ENCODE measurements at regions not wholly inside any gene's neighbourhood (a gene's known extent, or its start where the extent isn't known, plus 50 kb on each side); places are given as distances from the start of the nearest gene placed in this dataset.
"Not testable (repeated sequence)": the region's sequence is repeated elsewhere in the genome, so short reads cannot be mapped to it uniquely, and the experiment has no call there.

DNA sequence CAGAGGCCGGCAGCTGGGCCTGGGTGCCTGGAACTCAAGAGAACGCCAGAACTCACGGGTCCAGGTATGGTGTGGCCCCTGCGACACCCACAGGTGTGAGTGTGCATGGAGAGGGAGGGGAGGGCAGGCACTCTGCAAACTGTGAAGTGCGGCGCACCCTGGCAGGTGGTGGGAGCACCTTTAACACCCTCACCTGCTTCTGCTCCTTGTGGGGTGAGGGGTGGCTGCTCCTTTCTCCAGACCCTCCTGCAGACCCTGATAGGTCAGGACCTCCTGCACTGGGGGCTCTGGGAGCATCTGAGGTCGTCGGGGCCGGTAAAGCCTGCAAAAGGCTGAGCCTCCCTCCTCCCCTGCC, 324.7 kb upstream of the SFSWAP start:
- Mint-ChIP-seq H3K9me3 (no peaks in the 10 kb centered on the region), H3K4me3 (no peak overlapping the region), H3K36me3 (no peaks in the 10 kb centered on the region), H3K27ac (no peak overlapping the region), H3K27me3 (peaks cover 9% of the 10 kb centered on the region), H3K4me1 (no peaks in the 10 kb centered on the region)
- DNase-seq (ENCODE audit: low spot score in 2 of 2) (no peak), ATAC-seq (ENCODE audit: low read depth) (no peak)

DNA sequence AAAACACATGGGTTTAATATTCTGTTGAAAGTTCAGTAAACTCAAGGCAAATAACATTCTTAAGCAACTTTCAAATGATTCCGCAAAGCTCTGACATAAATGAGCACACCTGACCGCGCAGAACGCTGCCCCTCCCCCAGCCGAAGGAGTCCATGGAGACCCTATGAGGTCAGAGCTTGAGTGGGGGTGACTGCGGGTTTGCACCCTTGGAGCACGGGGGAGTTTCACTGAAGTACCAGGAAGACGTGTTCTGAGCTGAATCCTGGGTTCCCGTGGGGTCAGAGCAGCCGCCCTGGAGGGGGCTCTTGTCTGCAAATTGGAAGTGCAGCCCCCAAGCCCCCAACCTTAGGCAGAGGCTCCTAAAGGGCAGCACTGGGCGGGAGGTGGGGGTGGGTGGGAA, 324.1 kb upstream of the SFSWAP start:
- H3K27ac Mint-ChIP-seq = no peak overlapping the region
- H3K4me3 Mint-ChIP-seq = no peak overlapping the region

DNA sequence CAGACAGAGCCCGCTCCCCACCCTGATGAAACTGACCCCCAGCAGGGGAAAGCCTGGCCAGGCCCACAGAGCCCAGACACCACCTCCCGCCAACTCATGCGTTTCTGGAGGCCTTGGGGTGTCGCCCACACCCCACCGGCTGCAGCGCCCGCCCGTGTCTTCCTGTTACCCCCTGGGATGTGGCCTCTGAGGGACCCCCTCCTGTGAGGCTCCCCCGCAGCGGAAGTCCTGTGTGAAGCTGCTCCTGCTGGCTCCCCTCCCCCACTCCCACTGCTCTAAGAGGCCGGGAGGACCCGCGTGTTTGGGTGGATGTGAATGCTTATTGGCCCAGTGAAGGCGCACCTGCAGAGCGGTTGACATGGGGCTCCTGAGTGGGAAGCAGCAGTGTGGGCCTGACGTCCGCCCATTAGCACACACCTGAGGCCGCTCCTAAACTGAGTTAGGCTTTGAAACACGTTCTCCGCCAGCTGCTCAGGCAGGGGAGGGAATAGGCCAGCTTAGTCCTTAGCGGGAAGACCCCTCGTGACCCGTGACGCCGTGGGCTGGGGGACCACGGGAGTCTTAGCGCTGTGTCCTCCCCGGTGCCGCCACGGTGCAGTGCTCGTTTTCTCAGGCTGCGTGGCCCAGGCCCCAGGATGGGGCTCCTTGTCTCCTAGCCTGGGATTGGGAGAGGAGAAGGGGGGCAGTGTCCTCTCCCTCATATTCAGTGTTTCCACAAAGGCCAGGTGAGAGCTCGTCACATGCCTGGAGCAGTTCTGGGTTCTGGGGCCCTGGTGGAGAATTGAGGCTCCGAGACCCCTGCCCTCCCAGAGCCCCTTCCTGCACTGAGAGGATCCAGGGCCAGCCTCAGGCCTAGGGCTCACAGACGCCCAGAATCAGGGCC, 323.4 kb upstream of the SFSWAP start:
- DNase-seq (ENCODE audit: low spot score in 2 of 2) (no peak), ATAC-seq (ENCODE audit: low read depth) (no peak)
- H3K27me3 Mint-ChIP-seq = peaks cover 9% of the 10 kb centered on the region
- H3K36me3 Mint-ChIP-seq = no peaks in the 10 kb centered on the region
- no peak overlapping the region for H3K27ac Mint-ChIP-seq
- H3K4me3 Mint-ChIP-seq = no peak overlapping the region
- no peaks in the 10 kb centered on the region for H3K4me1 Mint-ChIP-seq
- H3K9me3 Mint-ChIP-seq = no peaks in the 10 kb centered on the region

More for the DNA sequence above, 324.1 kb upstream of the SFSWAP start:
- DNase-seq (ENCODE audit: low spot score in 2 of 2) (no peak), ATAC-seq (ENCODE audit: low read depth) (no peak)
- H3K4me1 Mint-ChIP-seq = no peaks in the 10 kb centered on the region
- H3K27me3 Mint-ChIP-seq = peaks cover 9% of the 10 kb centered on the region
- no peaks in the 10 kb centered on the region for H3K9me3 Mint-ChIP-seq
- no peaks in the 10 kb centered on the region for H3K36me3 Mint-ChIP-seq

DNA sequence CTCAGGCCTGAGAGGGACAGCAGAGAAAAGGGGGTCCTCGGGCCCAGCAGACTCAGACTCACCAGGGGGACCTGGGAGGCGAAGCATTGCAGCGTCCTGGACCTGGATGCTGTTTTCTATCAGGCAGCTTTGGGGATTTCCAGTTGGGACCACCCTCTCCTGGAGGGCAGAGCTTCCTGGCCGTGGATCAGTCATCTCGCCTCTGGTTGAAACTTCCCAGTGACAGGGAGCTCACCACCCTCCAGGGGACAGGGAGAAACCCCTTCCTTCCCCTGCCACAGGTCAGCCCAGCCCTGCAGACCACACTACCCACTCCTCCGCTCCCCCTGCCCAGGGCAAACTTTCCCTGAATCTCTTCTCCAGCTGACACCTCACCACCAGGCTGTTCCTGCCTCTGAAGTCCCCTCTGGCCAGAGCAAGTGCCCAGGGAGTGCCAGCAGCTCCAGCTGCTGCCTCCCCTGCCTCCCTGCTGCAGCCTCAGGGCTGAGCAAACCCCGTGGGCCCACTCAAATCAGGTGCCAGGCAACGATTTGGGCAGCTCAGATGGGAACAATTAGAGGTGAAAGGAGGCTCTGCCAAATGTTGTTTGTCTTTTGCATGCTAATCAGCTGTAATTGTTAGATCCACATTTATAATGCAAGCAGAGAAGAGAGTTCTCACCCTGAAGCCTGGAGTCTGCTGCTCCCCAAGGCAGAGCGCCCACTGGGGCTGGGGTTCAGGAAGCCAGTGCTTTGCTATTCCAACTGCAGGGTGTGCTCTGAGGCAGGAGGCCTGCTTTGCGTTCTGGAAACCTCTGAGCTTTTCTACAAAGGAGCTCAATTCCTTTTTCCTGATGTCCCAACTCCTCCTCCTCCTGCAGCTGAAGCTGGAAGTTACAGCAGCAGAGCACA, 322.5 kb upstream of the SFSWAP start:
- not testable (repeated sequence) for H3K36me3 Mint-ChIP-seq; H3K27me3 Mint-ChIP-seq; H3K27ac Mint-ChIP-seq; ATAC-seq (ENCODE audit: low read depth); H3K4me3 Mint-ChIP-seq; H3K4me1 Mint-ChIP-seq; DNase-seq (ENCODE audit: low spot score in 2 of 2); H3K9me3 Mint-ChIP-seq

DNA sequence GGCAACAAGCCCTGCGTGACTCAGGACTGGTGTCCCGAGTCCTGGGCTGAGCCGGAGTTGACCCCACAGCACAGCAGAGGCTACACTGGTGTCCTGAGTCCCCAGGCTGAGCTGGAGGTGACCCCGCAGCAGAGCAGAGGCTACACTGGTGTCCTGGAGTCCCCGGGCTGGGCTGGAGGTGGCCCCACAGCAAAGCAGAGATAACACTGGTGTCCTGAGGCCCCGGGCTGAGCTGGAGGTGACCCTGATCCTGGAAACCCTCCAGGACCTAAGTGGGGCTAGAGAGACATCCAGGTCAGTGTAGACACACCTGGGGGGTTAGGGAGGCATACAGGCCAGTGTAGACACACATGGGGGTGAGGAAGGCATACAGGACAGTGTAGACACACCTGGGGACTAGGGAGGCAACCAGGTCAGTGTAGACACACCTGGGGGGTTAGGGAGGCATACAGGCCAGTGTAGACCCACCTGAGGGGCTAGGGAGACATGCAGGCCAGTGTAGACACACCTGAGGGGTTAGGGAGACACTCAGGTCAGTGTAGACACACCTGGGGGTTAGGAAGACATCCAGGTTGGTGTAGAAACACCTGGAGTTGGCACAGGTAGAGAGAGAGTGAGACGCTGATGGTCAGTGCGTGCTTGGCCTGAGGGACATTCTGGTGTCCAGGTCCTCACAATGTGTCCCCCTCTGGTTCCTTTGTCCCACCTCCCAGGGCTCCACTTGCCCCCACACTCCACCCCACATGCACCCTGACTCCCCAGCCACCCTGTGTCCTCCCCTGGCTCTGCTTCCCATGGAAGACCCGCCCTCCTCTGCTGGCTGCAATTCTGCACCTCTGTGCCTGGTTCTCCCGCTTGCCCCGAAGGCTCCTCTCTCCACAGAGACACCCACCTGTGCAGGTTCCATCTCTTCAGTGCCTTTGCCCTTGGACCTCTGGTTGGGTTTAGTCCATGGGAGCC, 321.6 kb upstream of the SFSWAP start:
- H3K9me3 Mint-ChIP-seq = no peaks in the 10 kb centered on the region
- ATAC-seq (ENCODE audit: low read depth) = no peak
- no peak overlapping the region for H3K27ac Mint-ChIP-seq
- no peaks in the 10 kb centered on the region for H3K36me3 Mint-ChIP-seq
- DNase-seq (ENCODE audit: low spot score in 2 of 2) = no peak
- no peak overlapping the region for H3K4me3 Mint-ChIP-seq
- peaks cover 4% of the 10 kb centered on the region for H3K27me3 Mint-ChIP-seq
- peaks cover 2% of the 10 kb centered on the region for H3K4me1 Mint-ChIP-seq

DNA sequence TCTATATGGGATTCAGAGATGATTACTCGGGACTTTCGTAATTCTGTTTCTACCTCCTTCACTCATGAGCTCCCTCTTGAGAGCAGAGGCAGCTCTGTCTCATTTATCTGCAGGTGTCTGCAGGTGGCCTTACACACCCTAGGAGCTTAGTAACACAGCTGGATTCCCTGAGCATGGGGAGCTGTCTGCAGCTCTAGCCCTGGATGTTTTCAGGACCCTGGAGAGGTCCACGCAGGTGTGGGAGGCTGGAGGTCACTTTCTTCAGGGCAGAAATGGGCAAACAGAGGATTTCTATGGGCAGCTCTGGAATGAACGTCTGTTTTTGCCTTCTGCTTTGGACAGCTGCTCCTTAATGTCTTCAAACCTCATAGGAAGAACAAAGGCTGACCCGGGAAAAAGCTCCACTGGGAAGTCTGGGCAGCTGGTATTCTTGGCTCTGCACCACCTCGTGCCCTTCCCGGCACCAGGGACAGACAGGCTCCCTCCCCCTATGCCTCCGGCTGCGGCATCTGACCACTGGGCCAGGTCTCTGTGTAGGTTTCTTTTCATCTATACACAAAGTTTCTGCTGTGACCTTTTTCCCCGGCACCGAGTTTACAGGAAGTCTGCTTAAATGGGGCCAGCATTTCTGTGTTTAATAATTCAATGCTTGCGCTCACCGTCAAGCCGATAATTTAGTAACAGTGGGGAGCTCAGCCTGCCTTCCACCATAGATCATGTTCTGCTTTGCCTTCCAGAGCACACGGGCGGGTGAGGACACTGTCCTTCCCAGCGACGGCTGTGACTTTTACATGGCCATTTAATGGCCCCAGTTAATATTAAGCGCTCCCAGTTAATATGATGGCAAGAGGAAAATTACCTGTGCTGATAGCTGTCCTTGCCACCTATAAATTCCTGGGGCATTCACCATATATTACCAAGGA, 320.2 kb upstream of the SFSWAP start:
- Mint-ChIP-seq H3K4me1 (peaks cover 2% of the 10 kb centered on the region), H3K27ac (no peak overlapping the region), H3K36me3 (no peaks in the 10 kb centered on the region), H3K4me3 (no peak overlapping the region), H3K9me3 (no peaks in the 10 kb centered on the region), H3K27me3 (peaks cover 4% of the 10 kb centered on the region)
- DNase-seq (ENCODE audit: low spot score in 2 of 2) (no peak), ATAC-seq (ENCODE audit: low read depth) (no peak)

DNA sequence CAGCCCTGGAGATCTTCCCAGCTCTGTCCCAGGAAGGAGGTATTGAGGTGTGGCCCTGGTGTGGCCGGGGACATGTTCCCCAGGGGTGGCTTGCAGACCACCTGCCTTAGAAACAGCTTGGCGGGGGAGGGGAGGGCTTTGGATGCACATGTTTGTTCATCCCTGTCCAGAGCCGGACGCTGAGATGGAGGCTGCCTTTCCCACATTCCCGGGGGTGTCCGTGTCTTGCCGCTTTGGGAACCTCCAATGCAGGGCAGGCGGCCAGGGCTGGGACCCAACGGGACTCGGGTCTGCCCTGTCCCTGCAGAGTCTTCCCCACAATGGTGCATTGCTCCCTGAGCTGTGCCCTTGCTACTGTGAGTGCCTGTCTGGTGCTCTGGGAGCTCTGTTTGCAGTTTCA, 319.5 kb upstream of the SFSWAP start:
- peaks cover 4% of the 10 kb centered on the region for H3K27me3 Mint-ChIP-seq
- H3K9me3 Mint-ChIP-seq = no peaks in the 10 kb centered on the region
- H3K4me3 Mint-ChIP-seq = no peak overlapping the region
- H3K27ac Mint-ChIP-seq = no peak overlapping the region
- H3K36me3 Mint-ChIP-seq = no peaks in the 10 kb centered on the region
- DNase-seq (ENCODE audit: low spot score in 2 of 2) (no peak), ATAC-seq (ENCODE audit: low read depth) (no peak)
- H3K4me1 Mint-ChIP-seq = peaks cover 2% of the 10 kb centered on the region

DNA sequence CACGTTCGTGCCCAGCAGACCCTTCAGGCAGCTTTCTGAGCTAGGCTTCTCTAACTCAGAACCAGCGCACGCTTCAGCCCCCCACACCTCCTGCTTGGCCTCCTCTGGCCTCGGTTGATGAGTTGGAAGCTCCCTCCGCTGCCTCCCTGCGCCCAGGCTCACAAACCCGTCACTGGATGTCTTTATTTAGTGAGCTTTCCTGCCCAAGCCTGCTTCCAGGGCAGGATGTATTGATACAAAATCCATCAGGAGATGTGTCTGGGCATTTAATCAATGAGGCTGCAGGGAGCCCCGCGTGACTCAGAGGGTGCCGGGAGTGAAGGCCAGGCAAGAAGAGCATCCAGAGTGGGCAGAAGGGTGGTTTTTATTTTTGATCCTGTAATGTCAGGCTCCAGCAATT, 316.1 kb upstream of the SFSWAP start:
- not testable (repeated sequence) for H3K27ac Mint-ChIP-seq; ATAC-seq (ENCODE audit: low read depth); H3K4me1 Mint-ChIP-seq; DNase-seq (ENCODE audit: low spot score in 2 of 2); H3K36me3 Mint-ChIP-seq; H3K4me3 Mint-ChIP-seq; H3K27me3 Mint-ChIP-seq
- peaks cover 11% of the 10 kb centered on the region for H3K9me3 Mint-ChIP-seq

DNA sequence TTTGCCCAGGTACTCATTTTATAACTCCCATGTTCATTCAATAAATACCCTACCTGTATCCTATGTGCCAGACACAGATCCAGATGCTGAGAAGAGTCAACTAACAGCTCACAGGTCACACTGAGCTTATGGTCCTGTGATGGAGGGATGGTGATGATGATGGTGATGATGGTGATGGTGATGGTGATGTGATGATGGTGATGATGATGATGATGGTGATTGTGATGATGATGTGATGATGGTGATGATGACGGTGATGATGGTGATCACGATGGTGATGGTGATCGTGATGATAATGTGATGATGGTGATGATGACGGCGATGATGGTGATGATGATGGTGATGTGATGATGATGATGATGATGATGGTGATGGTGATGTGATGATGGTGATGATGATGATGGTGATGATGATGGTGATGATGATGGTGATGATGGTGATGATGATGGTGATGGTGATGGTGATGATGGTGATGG, 315.6 kb upstream of the SFSWAP start:
- H3K36me3 Mint-ChIP-seq; H3K4me1 Mint-ChIP-seq; DNase-seq (ENCODE audit: low spot score in 2 of 2); H3K27ac Mint-ChIP-seq; H3K27me3 Mint-ChIP-seq; ATAC-seq (ENCODE audit: low read depth); H3K4me3 Mint-ChIP-seq: not testable (repeated sequence)
- peaks cover 12% of the 10 kb centered on the region for H3K9me3 Mint-ChIP-seq

DNA sequence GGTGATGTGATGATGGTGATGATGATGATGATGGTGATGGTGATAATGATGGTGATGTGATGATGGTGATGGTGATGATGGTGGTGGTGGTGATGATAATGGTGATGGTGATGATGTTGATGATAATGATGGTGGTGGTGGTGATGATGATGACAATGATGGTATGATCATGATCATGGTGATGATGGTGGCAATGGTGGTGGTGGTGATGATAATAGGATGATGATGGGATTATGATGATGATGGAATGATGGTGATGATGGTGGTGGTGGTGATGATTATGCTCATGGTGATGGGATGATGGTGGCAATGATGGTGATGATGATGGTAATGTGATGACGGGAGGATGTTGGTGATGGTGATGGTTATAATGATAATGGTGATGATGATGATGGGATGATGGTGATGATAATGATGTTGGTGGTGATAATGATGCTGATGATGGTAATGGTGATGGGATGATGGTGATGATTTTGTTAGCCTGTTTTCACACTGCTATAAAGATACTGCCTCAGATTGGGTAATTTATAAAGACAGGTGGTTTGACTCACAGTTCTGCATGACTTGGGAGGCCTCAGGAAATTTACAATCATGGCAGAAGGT, 314.8 kb upstream of the SFSWAP start:
- ATAC-seq (ENCODE audit: low read depth) (no peak), DNase-seq (ENCODE audit: low spot score in 2 of 2) (no peak)
- Mint-ChIP-seq H3K27ac (no peak overlapping the region), H3K4me1 (peaks cover 2% of the 10 kb centered on the region), H3K9me3 (peaks cover 12% of the 10 kb centered on the region), H3K4me3 (no peak overlapping the region), H3K27me3 (peaks cover 4% of the 10 kb centered on the region), H3K36me3 (peaks cover 6% of the 10 kb centered on the region)

DNA sequence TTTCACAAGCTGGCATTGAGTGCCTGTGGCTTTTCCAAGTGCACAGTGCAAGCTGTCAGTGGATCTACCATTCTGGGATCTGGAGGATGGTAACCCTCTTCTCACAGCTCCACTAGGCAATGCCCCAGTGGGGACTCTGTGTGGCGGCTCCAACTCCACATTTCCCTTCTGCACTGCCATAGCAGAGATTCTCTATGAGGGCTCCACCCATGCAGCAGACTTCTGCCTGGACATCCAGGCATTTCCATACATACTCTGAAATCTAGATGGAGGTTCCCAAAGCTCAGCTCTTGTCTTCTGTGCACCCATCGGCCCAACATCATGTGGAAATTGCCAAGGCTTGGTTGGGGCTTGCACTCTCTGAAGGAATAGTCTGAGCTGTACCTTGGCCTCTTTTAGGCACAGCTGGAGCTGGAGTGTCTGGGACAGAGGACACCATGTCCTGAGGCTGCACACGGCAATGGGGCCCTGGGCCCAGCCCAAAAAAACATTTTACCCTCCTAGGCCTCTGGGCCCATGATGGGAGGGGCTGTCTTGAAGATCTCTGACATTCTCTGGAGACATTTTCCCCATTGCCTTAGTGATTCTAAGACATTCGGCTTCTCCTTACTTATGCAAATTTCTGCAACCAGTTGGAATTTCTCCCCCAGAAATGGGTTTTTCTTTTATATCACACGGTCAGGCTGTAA, 313.3 kb upstream of the SFSWAP start:
- Mint-ChIP-seq H3K9me3 (peaks cover 12% of the 10 kb centered on the region), H3K4me3 (no peak overlapping the region), H3K36me3 (peaks cover 6% of the 10 kb centered on the region), H3K4me1 (peaks cover 2% of the 10 kb centered on the region), H3K27ac (no peak overlapping the region), H3K27me3 (peaks cover 4% of the 10 kb centered on the region)
- DNase-seq (ENCODE audit: low spot score in 2 of 2) (no peak), ATAC-seq (ENCODE audit: low read depth) (no peak)

DNA sequence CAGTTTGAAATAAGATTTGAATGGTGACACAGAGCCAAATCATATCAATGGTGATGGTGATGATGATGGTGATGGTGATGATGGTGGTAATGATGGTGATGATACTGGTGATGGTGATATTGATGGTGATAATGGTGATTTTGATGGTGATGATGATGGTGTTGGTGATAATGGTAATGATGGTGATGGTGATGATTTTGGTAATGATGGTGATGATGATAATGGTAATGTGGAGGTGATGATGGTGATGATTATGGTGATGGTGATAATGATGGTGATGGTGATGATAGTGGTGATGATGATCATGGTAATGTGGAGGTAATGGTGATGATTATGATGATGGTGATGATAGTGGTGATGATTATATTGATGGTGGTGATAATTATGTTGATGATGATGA, 311.9 kb upstream of the SFSWAP start:
- Mint-ChIP-seq H3K27ac (no peak overlapping the region), H3K9me3 (peaks cover 12% of the 10 kb centered on the region), H3K27me3 (peaks cover 4% of the 10 kb centered on the region), H3K4me1 (peaks cover under 1% of the 10 kb centered on the region), H3K4me3 (no peak overlapping the region), H3K36me3 (peaks cover 6% of the 10 kb centered on the region)
- DNase-seq (ENCODE audit: low spot score in 2 of 2) = no peak
- ATAC-seq (ENCODE audit: low read depth) = no peak
